Common myeloid progenitor, CD34-positive (primary cell): ENCODE measurements at regions not wholly inside any gene's neighbourhood (a gene's known extent, or its start where the extent isn't known, plus 50 kb on each side); places are given as distances from the start of the nearest gene placed in this dataset.

Source experiments
- CTCF ChIA-PET: fragments of 350-600 bp; sonication (Branson Sonifier 250); formaldehyde crosslinking; loops from one replicate; lab custom pipeline; 2021; ENCODE audit warnings: antibody characterized with exemption; lab: Charles Lee
- POLR2A ChIA-PET: fragments of 350-600 bp; sonication (Branson Sonifier 250); formaldehyde crosslinking; loops from one replicate; lab custom pipeline; 2021; ENCODE audit warnings: antibody characterized with exemption; lab: Charles Lee
- DNase-seq, 3 donors: peaks; one replicate each; pipeline versions ENCODE4 v3.0.0 to v3.0.0-alpha.2; 2013
- H3K27ac ChIP-seq, 2 experiments: 1 replicate in 1 of 2; 2 replicates in 1 of 2; pipeline ENCODE4 v1.7.0; 2013; ENCODE audit warnings: inconsistent platforms in 2 of 2, low read length in 2 of 2, mild to moderate bottlenecking in 2 of 2, low read depth in 1 of 2, moderate library complexity in 1 of 2; ENCODE audit not compliant: severe bottlenecking in 2 of 2, insufficient read depth in 1 of 2, poor library complexity in 1 of 2
- H3K27me3 ChIP-seq, 5 experiments: replicated peaks in 2 of 5; 1 replicate in 3 of 5; 2 replicates in 2 of 5; pipeline versions ENCODE4 v1.6.1 to v1.7.0; 2013; ENCODE audit warnings: low read length in 4 of 5, mild to moderate bottlenecking in 2 of 5, moderate library complexity in 2 of 5, inconsistent platforms in 1 of 5; ENCODE audit not compliant: insufficient read depth in 5 of 5, control insufficient read depth in 4 of 5
- H3K36me3 ChIP-seq, 4 experiments: 1 replicate in 2 of 4; 2 replicates in 2 of 4; pipeline versions ENCODE4 v1.6.1 to v1.7.0; 2013; ENCODE audit warnings: low read length in 3 of 4, control low read depth in 1 of 4, mild to moderate bottlenecking in 1 of 4; ENCODE audit not compliant: control insufficient read depth in 4 of 4, insufficient read depth in 4 of 4
- H3K4me1 ChIP-seq, 4 experiments: 1 replicate in 3 of 4; 2 replicates in 1 of 4; pipeline versions ENCODE4 v1.6.1 to v1.7.1; 2013; ENCODE audit warnings: low read length in 3 of 4, mild to moderate bottlenecking in 3 of 4, control low read depth in 1 of 4, inconsistent platforms in 1 of 4, moderate library complexity in 1 of 4; ENCODE audit not compliant: control insufficient read depth in 4 of 4, insufficient read depth in 4 of 4; ENCODE audit errors: control extremely low read depth in 1 of 4
- H3K4me3 ChIP-seq, 7 experiments: 1 replicate in 4 of 7; 2 replicates in 3 of 7; pipeline versions ENCODE4 v1.5.1 to v1.7.0; 2013; ENCODE audit warnings: mild to moderate bottlenecking in 7 of 7, low read length in 6 of 7, moderate library complexity in 6 of 7, inconsistent platforms in 2 of 7, low read depth in 2 of 7, control low read depth in 1 of 7; ENCODE audit not compliant: insufficient read depth in 4 of 7, control insufficient read depth in 1 of 7; ENCODE audit errors: extremely low read depth in 1 of 7
- H3K9me3 ChIP-seq, 5 experiments: 1 replicate in 4 of 5; 2 replicates in 1 of 5; pipeline versions ENCODE4 v1.6.1 to v1.7.1; 2013; ENCODE audit warnings: low read length in 4 of 5, mild to moderate bottlenecking in 2 of 5, inconsistent platforms in 1 of 5, low read depth in 1 of 5, moderate library complexity in 1 of 5; ENCODE audit not compliant: control insufficient read depth in 4 of 5, insufficient read depth in 2 of 5; ENCODE audit errors: control extremely low read depth in 1 of 5
- WGBS: methylation state at CpG from one replicate; pipeline ENCODE4 v1.1.5; 2013; ENCODE audit not compliant: insufficient coverage; 5-methylcytosine and 5-hydroxymethylcytosine counted together

GRCh38 chr13:78028960-78029359 is 110.3 kb upstream of the EDNRB start:
- peaks cover 0 to 1% (median 0%) of the 10 kb centered on the region in 5 experiments for H3K9me3 ChIP-seq
- WGBS: 93% methylated on average over 1 of the region's 1 CpG
- POLR2A ChIA-PET: no interaction called here
- H3K4me3 ChIP-seq: no peak overlapping the region
- no peaks in the 10 kb centered on the region for H3K36me3 ChIP-seq
- DNase-seq: no peak
- CTCF ChIA-PET: no interaction called here
- no peak overlapping the region for H3K27ac ChIP-seq
- peaks cover 0 to 8% (median 6%) of the 10 kb centered on the region in 4 experiments for H3K4me1 ChIP-seq
- no peaks in the 10 kb centered on the region for H3K27me3 ChIP-seq

- Histone ChIP-seq H3K36me3 (no peaks in the 10 kb centered on the region), H3K27me3 (no peaks in the 10 kb centered on the region), H3K4me1 (peaks cover 0 to 16% (median 9%) of the 10 kb centered on the region in 4 experiments), H3K9me3 (peaks cover 0 to 1% (median 0%) of the 10 kb centered on the region in 5 experiments), H3K4me3 (no peak overlapping the region), H3K27ac (no peak overlapping the region)
- POLR2A ChIA-PET: no interaction called here
- CTCF ChIA-PET: no interaction called here
- DNase-seq: peak in 1 of 3 donors; percentile 5
Measured at GRCh38 chr13:78024996-78025395, 106.4 kb upstream of the EDNRB start.

- ChIA-PET CTCF (interaction anchor here (1.6 kb wide), 1 partner anchor 8 kb away, joined by 3 read pairs; no protein-coding TSS in a partner anchor), POLR2A (no interaction called here)
- H3K4me3 ChIP-seq: peak overlapping the region in 1 of 7 experiments; percentile 17
- H3K27me3 ChIP-seq: no peaks in the 10 kb centered on the region
- H3K4me1 ChIP-seq: peaks cover 0 to 16% (median 9%) of the 10 kb centered on the region in 4 experiments
- H3K36me3 ChIP-seq: no peaks in the 10 kb centered on the region
- H3K9me3 ChIP-seq: peaks cover 0 to 1% (median 0%) of the 10 kb centered on the region in 5 experiments
- peak overlapping the region in 1 of 2 experiments; percentile 68 for H3K27ac ChIP-seq
- no CpG with 5 or more reads among the region's 2 CpGs for WGBS
- DNase-seq: peak; percentile 71 to 93 (median 88)
Measured at GRCh38 chr13:78022164-78022877, 103.7 kb upstream of the EDNRB start.

GRCh38 chr13:78020861-78021260 is 102.2 kb upstream of the EDNRB start:
- ChIA-PET POLR2A (no interaction called here), CTCF (no interaction called here)
- no peak overlapping the region for H3K27ac ChIP-seq
- no peaks in the 10 kb centered on the region for H3K27me3 ChIP-seq
- DNase-seq: no peak
- no peak overlapping the region for H3K4me3 ChIP-seq
- WGBS: 94% methylated on average over 7 of the region's 7 CpGs
- H3K4me1 ChIP-seq: peaks cover 0 to 16% (median 9%) of the 10 kb centered on the region in 4 experiments
- H3K9me3 ChIP-seq: peaks cover 0 to 6% (median 0%) of the 10 kb centered on the region in 5 experiments
- no peaks in the 10 kb centered on the region for H3K36me3 ChIP-seq

- CTCF ChIA-PET: no interaction called here
- Histone ChIP-seq H3K9me3 (peaks cover 0 to 5% (median 0%) of the 10 kb centered on the region in 5 experiments), H3K27ac (no peak overlapping the region), H3K36me3 (no peaks in the 10 kb centered on the region), H3K27me3 (no peaks in the 10 kb centered on the region), H3K4me3 (no peak overlapping the region), H3K4me1 (no peaks in the 10 kb centered on the region)
- no CpG with 5 or more reads among the region's 3 CpGs for WGBS
- DNase-seq: no peak
- POLR2A ChIA-PET: no interaction called here
Measured at GRCh38 chr13:78015782-78016181, 97.2 kb upstream of the EDNRB start.

- WGBS: 93% methylated on average over 2 of the region's 2 CpGs
- no peak for DNase-seq
Measured at GRCh38 chr13:78012046-78012445, 93.4 kb upstream of the EDNRB start.

GRCh38 chr13:78004821-78005220 is 86.2 kb upstream of the EDNRB start:
- no peak overlapping the region for H3K27ac ChIP-seq
- no peak overlapping the region for H3K4me3 ChIP-seq
- DNase-seq: no peak
- CTCF ChIA-PET: no interaction called here
- no peaks in the 10 kb centered on the region for H3K4me1 ChIP-seq
- H3K36me3 ChIP-seq: no peaks in the 10 kb centered on the region
- 100% methylated on average over 1 of the region's 2 CpGs for WGBS
- peaks cover 0 to 5% (median 0%) of the 10 kb centered on the region in 5 experiments for H3K9me3 ChIP-seq
- POLR2A ChIA-PET: no interaction called here
- H3K27me3 ChIP-seq: no peaks in the 10 kb centered on the region

More at GRCh38 chr13:78012046-78012445, 93.4 kb upstream of the EDNRB start:
- Histone ChIP-seq H3K4me1 (no peaks in the 10 kb centered on the region), H3K4me3 (no peak overlapping the region), H3K27me3 (no peaks in the 10 kb centered on the region), H3K27ac (no peak overlapping the region), H3K9me3 (peaks cover 0 to 2% (median 0%) of the 10 kb centered on the region in 5 experiments), H3K36me3 (no peaks in the 10 kb centered on the region)
- ChIA-PET POLR2A (no interaction called here), CTCF (interaction anchor here (1.3 kb wide), 1 partner anchor 11 kb away, joined by 3 read pairs; no protein-coding TSS in a partner anchor)
